Osteocyte (in vitro differentiated cells): ENCODE measurements at regions not wholly inside any gene's neighbourhood (a gene's known extent, or its start where the extent isn't known, plus 50 kb on each side); places are given as distances from the start of the nearest gene placed in this dataset.
"Not testable (repeated sequence)": the region's sequence is repeated elsewhere in the genome, so short reads cannot be mapped to it uniquely, and the experiment has no call there.

Experiments used
- DNase-seq: peaks from one replicate; pipeline ENCODE4 v3.0.0; 2021; ENCODE audit warnings: mixed read lengths; ENCODE audit not compliant: unreplicated experiment; ENCODE audit errors: extremely low spot score
- H3K27ac Mint-ChIP-seq: one replicate; pipeline ENCODE4 v1.8.0; 2021; ENCODE audit warnings: mild to moderate bottlenecking, mixed read lengths; ENCODE audit not compliant: unreplicated experiment
- H3K27me3 Mint-ChIP-seq: one replicate; pipeline ENCODE4 v1.8.0; 2021; ENCODE audit warnings: mixed read lengths; ENCODE audit not compliant: unreplicated experiment
- H3K36me3 Mint-ChIP-seq: one replicate; pipeline ENCODE4 v1.8.0; 2021; ENCODE audit warnings: mixed read lengths; ENCODE audit not compliant: unreplicated experiment
- H3K4me1 Mint-ChIP-seq: one replicate; pipeline ENCODE4 v1.8.0; 2021; ENCODE audit warnings: mixed read lengths; ENCODE audit not compliant: unreplicated experiment
- H3K4me3 Mint-ChIP-seq: one replicate; pipeline ENCODE4 v1.8.0; 2021; ENCODE audit warnings: mild to moderate bottlenecking, moderate library complexity, mixed read lengths; ENCODE audit not compliant: unreplicated experiment
- H3K9me3 Mint-ChIP-seq: one replicate; pipeline ENCODE4 v1.8.0; 2021; ENCODE audit warnings: mixed read lengths; ENCODE audit not compliant: unreplicated experiment
- CTCF ChIP-seq: fragments of 200-600 bp; sonication (generic); IDR thresholded peaks from 2 replicates; pipeline ENCODE4 v1.5.0; 2021; ENCODE audit warnings: antibody characterized with exemption, mild to moderate bottlenecking, moderate library complexity

DNA sequence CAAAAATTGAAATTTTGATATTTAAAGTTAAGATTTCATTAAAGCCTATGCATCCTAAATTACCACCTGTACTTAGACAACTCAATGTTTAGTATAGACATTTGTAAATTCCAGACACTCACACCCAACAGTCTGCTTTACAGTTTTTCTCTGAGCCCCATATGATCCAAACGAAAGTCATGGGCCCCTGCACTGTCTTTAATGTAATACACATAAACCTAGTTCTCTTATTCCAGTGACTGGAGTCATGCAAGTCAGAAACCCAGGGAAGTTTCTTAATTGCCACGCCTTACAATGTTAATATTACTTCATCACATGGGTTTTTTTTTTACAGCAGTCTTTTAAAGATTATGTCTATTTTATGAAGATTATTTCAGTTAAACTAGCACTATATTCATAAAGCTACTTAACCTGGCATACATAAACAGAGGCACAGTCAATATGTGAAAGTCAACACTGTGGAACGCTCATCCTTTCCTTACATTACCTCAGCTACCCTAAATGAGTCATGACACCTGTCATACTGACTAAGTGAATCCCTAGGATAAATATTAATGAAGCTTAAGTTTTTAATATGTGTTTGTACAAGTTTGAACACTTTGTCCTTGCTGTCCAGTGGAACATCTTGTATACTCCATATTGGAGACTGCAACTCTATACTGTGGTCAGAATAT, 67.7 kb upstream of the H2AZ1 start:
- TF ChIP-seq CTCF: no peak
- H3K27me3 Mint-ChIP-seq: peaks cover 10% of the 10 kb centered on the region
- DNase-seq: no peak
- H3K4me3 Mint-ChIP-seq: no peak overlapping the region
- no peaks in the 10 kb centered on the region for H3K36me3 Mint-ChIP-seq
- H3K4me1 Mint-ChIP-seq: no peaks in the 10 kb centered on the region
- H3K9me3 Mint-ChIP-seq: peaks cover 5% of the 10 kb centered on the region
- H3K27ac Mint-ChIP-seq: no peak overlapping the region

- no peak for DNase-seq
- Mint-ChIP-seq H3K27ac (no peak overlapping the region), H3K4me1 (no peaks in the 10 kb centered on the region), H3K27me3 (peaks cover 6% of the 10 kb centered on the region), H3K9me3 (peaks cover 5% of the 10 kb centered on the region), H3K4me3 (no peak overlapping the region), H3K36me3 (no peaks in the 10 kb centered on the region)
- no peak for TF ChIP-seq CTCF
Measured at GRCh38 chr4:100016191-100016590, 66.1 kb upstream of the H2AZ1 start.

GRCh38 chr4:100014616-100015015, 64.5 kb upstream of the H2AZ1 start:
- peaks cover 1% of the 10 kb centered on the region for H3K4me1 Mint-ChIP-seq
- peaks cover 7% of the 10 kb centered on the region for H3K27me3 Mint-ChIP-seq
- H3K4me3 Mint-ChIP-seq: no peak overlapping the region
- no peak for TF ChIP-seq CTCF
- H3K9me3 Mint-ChIP-seq: no peaks in the 10 kb centered on the region
- no peak for DNase-seq
- no peak overlapping the region for H3K27ac Mint-ChIP-seq
- H3K36me3 Mint-ChIP-seq: no peaks in the 10 kb centered on the region

DNA sequence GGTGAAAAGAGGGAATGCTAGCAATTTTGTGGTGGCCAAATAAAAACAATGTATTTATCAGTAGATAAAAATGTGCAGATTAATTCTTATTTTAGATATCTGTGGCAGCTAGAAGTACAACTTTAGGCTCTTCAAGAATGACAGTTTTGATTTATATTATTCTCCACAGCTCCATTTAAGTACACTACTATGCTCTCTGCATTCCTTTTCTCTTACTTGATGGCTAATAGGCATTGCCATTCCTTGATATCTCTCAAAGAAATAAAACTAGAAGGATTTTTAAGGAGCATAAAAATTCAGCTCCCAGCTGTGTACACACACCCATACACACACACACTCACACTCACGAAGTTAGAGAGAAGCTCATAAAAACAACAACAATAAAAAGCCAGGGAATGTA, 59.4 kb upstream of the H2AZ1 start:
- no peak for DNase-seq
- no peaks in the 10 kb centered on the region for H3K9me3 Mint-ChIP-seq
- peaks cover 9% of the 10 kb centered on the region for H3K27me3 Mint-ChIP-seq
- H3K36me3 Mint-ChIP-seq: no peaks in the 10 kb centered on the region
- no peak for TF ChIP-seq CTCF
- no peak overlapping the region for H3K27ac Mint-ChIP-seq
- H3K4me1 Mint-ChIP-seq: peaks cover 3% of the 10 kb centered on the region
- no peak overlapping the region for H3K4me3 Mint-ChIP-seq

DNA sequence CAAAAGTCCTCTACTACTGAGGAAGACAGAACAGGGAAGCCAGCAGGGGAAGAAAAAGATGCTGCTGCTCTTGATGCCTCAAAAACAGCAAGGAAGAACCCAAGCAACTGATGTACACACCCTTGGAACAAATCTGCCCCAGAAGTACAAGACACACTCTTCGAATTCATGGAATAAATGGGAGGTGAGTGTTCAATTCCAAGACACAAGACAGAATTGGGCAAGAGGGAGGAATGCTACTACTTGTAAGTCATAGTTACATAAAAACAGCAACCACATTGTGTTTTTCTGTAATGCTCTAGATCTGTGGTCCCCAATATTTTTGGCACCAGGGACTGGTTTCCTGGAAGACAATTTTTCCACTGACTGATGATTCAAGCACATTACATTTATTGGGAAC, 58.0 kb upstream of the H2AZ1 start:
- Mint-ChIP-seq H3K27ac (no peak overlapping the region), H3K4me3 (no peak overlapping the region), H3K9me3 (no peaks in the 10 kb centered on the region), H3K4me1 (peaks cover 3% of the 10 kb centered on the region), H3K27me3 (peaks cover 9% of the 10 kb centered on the region), H3K36me3 (no peaks in the 10 kb centered on the region)
- no peak for DNase-seq
- TF ChIP-seq CTCF: no peak

- H3K27me3 Mint-ChIP-seq, H3K27ac Mint-ChIP-seq, H3K4me3 Mint-ChIP-seq, DNase-seq, H3K9me3 Mint-ChIP-seq, H3K36me3 Mint-ChIP-seq, H3K4me1 Mint-ChIP-seq: not testable (repeated sequence)
Measured at GRCh38 chr4:100006161-100006560, 56.1 kb upstream of the H2AZ1 start.
